Body of pancreas (tissue), 4 donors: ENCODE measurements at regions not wholly inside any gene's neighbourhood (a gene's known extent, or its start where the extent isn't known, plus 50 kb on each side); places are given as distances from the start of the nearest gene placed in this dataset.

Experiments used
- CTCF ChIP-seq, 7 experiments: fragments of 450-650 bp in 4 of 7; fragments of 200-600 bp in 3 of 7; sonication (generic) in 3 of 7; IDR thresholded peaks; one replicate each; pipeline ENCODE4 v1.5.1; 2016 to 2019; ENCODE audit warnings: antibody characterized with exemption in 7 of 7
- POLR2A ChIP-seq, 3 donors: fragments of 450-650 bp; IDR thresholded peaks; one replicate each; pipeline ENCODE4 v1.6.1; 2016; ENCODE audit warnings: antibody characterized with exemption in 3 of 3, mild to moderate bottlenecking in 2 of 3

GRCh38 chr20:7375905-7376304, 564.4 kb downstream of the HAO1 start:
- peak in 6 of 7 experiments; percentile 5 to 57 (median 47) for TF ChIP-seq CTCF (IDR thresholded peaks at IDR 0.05)
- TF ChIP-seq POLR2A (IDR thresholded peaks at IDR 0.05): no peak
